GM19397 (cell line): ENCODE measurements at regions not wholly inside any gene's neighbourhood (a gene's known extent, or its start where the extent isn't known, plus 50 kb on each side); places are given as distances from the start of the nearest gene placed in this dataset.
"Not testable (repeated sequence)": the region's sequence is repeated elsewhere in the genome, so short reads cannot be mapped to it uniquely, and the experiment has no call there.

Experiments used
- ATAC-seq: cut with Tn5 transposase; IDR thresholded peaks from one replicate; pipeline ENCODE4 v1.9.1; 2021; ENCODE audit warnings: mild to moderate bottlenecking, moderate library complexity; ENCODE audit not compliant: unreplicated experiment

- ATAC-seq, result no peak
These were observed 1219.8 kb downstream of the CDH8 start for GRCh38 chr16:60816461-60816860.

- ATAC-seq, result no peak
These were observed 1220.4 kb downstream of the CDH8 start for GRCh38 chr16:60815865-60816264.

- no peak for ATAC-seq
These were observed 1221.2 kb downstream of the CDH8 start for GRCh38 chr16:60815033-60815432.

DNA sequence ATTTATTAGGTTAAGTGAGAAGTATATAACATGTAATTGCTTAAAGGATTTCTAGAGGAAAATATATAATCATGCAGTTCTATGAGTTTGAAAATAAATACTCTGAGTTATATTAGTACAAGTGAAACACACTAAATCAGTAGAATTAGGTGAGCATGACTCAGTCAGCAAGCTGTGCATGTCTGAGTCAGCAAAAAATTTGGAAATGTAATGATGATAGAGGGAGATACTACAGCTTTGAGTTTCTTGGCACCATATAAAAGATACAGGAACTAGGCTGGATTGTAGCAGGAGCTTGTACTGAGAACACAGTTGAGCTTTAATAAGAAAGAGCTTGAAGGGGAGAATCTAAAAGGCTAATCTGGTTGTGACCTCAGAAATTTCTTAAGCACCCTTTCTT, 1224.6 kb downstream of the CDH8 start:
- ATAC-seq, result no peak

GRCh38 chr16:60811051-60811608, 1225.1 kb downstream of the CDH8 start:
- ATAC-seq, result no peak

- no peak for ATAC-seq
These were observed 1226.0 kb downstream of the CDH8 start for GRCh38 chr16:60810250-60810649.

- ATAC-seq, result no peak
These were observed 1243.8 kb downstream of the CDH8 start for GRCh38 chr16:60792437-60792836.

- no peak for ATAC-seq
These were observed 1247.6 kb downstream of the CDH8 start for GRCh38 chr16:60788631-60789030.

GRCh38 chr16:60776281-60776680, 1260.0 kb downstream of the CDH8 start:
- no peak for ATAC-seq

DNA sequence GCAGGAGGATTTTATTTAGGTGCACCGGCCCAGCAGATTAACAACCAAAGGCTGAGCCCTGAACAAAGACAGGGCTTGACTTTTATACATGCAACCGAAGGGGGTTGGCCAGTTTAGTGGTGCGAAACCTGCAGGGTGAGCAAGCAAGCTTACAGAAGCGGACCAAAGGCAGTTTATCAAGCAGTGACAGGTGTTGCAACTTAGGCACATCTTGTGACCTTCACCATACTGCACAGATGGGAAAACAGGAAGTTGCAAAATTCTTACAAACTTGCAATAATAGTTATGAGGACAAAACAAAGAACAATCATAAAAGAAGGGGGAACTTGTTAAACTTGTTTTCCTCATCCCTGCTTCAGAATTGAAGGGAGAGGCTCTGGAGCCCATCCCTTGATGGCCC, 1265.1 kb downstream of the CDH8 start:
- no peak for ATAC-seq

- ATAC-seq, result not testable (repeated sequence)
These were observed 1265.9 kb downstream of the CDH8 start for GRCh38 chr16:60770384-60770783.

DNA sequence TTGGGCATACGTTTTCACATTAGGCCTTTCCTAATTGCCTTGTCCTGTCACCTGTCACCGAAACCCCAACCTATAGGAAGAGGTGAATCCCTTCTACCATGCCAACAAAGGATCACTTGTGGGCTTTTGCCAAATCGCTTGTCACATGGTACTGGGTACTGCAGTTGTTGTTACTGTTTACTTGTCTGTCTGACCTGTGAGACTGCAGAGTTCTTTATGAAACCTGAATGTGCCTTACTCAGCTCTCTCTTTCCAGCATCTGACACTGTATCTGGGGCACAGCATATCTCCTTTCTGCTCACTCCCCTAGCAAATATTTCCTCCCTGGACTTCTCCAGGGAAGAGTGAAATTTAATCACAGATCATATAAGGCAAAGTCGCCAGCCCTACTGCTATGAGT, 1272.4 kb downstream of the CDH8 start:
- no peak for ATAC-seq

- ATAC-seq, result no peak
These were observed 1280.3 kb downstream of the CDH8 start for GRCh38 chr16:60755907-60756306.

GRCh38 chr16:60748366-60748765, 1287.9 kb downstream of the CDH8 start:
- no peak for ATAC-seq

- no peak for ATAC-seq
These were observed 1292.0 kb downstream of the CDH8 start for GRCh38 chr16:60744198-60744597.

GRCh38 chr16:60741810-60742209, 1294.4 kb downstream of the CDH8 start:
- ATAC-seq, result no peak

DNA sequence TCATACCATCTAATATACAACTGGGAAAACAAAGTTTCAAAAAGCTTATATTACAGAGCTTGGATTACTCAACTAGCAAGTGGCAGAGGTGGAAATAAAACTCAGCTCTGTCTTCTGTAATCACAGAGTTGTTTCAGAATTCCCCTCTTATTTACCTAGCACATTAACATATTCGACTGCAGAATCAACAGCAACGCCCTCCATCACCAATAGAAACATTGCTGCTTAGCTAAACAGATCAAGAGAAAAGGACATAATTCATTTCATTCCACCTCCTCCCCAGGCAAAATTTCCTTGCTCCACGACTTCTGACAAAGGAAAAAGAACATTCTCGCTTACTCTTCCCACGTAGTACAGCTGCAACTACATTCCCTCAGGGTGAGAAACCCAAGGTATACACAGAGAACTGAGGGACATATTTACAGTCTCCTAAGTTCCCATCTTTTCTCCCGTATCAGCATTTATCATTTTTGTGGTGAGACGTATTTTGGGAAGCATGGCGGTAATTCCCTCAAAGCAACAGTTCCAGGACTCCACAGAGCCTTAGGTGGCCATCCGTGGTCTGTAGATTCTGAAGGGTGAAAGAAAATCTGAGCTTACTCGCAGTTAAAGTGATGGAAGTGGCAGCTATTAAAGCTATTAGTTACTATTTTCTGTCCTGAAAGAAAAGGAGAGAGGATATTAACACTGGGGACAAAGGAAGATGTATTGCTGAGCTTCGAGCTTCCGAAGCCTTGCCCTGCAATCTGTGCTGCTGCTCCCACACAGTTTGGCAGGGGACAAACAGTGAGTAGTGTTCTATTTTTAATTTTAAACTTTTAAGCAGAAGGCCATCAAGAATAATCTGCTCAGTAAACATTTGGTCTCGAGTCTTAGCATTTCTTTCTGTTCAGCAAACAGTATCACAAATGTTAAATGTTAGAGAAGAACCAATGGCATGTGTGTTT, 1296.2 kb downstream of the CDH8 start:
- ATAC-seq, result no peak

DNA sequence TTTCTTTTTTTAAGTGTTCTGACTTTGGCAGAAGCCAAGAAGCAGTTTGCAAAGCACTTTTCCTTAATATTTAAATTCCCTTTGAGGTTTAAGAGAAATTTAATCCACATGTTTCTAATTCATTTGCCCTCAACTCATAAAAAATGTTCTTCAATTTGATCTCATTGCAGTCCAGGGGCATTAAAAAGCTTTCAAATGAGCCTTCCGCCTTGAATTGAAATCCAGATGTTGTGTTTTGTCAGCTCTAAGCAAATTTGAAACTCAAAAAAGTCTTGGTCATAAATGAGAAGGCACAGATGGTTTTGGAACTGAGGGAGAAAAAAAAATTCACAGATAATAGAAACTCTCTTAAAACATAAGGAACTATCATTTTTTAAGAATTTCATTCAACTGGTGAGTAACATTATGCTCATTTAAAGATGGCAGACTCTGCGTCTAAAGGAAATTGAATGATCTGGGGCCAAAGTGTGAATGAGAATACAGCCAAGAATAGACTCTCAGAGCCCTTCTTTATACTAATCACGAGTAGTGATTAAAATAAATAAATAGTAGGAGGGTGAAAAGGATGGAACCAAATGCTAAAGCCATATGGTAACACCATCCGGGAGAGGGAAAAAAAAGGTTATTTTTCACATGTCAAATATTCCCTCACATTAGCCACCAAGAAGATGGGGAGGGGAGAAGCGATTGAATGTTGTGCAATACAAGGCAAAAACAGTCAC, 1304.7 kb downstream of the CDH8 start:
- ATAC-seq, result no peak

- no peak for ATAC-seq
These were observed 1307.2 kb downstream of the CDH8 start for GRCh38 chr16:60729051-60729450.

DNA sequence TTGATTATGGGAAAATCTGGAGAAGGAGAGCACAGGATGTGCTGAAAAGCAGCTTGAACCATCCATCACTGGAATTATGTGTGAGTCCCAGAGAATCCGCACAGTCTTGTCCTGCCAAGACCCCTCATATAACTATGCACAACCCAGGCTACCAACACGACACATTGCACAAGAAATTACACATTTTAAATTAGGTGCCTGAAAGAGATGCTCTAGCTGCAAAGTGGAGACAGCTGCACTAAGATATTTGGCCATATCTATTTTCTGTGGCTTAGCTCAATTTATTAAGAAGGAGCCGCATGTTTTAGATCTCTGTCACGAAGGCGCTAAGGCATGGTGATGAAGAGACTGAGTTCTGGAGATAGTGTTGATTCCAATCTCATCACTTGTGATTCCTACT, 1308.4 kb downstream of the CDH8 start:
- ATAC-seq, result no peak

DNA sequence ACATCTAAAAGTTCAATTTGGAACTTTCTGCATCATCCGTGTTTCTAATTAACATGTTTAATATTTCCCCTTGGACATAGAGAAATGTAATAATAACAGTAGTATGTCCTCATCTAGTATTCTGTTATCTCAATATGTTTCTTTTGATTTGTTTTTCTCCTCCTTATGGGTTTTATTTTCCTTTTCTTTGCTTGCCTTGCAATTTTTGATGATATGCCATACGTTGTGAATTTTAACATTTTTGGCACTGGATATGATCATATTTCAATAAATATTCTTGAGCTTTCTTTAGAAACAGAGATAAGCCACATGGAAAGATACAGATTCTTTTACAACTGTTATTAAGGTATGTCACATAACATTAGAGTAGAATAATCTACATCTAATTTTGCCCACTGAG, 1316.2 kb downstream of the CDH8 start:
- ATAC-seq, result no peak

DNA sequence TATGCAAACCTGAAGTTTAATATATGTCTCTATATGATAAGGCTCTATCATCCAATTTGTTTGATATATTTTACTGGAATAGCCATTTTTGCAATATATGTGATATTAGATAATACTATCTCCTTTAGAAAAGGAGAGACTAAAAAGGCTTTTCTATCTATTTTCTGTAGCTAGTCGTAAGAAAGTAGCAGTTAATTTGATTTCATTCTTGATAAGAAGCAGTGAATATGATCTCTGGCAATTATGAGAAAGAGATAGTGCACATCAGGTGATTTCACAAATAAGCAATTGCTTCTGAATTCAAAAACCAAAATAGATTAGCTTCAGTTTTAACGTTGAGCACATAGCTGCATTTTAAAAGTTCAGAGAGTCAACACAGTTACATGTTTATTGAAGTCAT, 1318.4 kb downstream of the CDH8 start:
- no peak for ATAC-seq
